GM21381 (cell line): ENCODE measurements at regions not wholly inside any gene's neighbourhood (a gene's known extent, or its start where the extent isn't known, plus 50 kb on each side); places are given as distances from the start of the nearest gene placed in this dataset.
"Not testable (repeated sequence)": the region's sequence is repeated elsewhere in the genome, so short reads cannot be mapped to it uniquely, and the experiment has no call there.

Source experiments
- ATAC-seq: cut with Tn5 transposase; IDR thresholded peaks from one replicate; pipeline ENCODE4 v1.9.1; 2021; ENCODE audit warnings: mild to moderate bottlenecking, moderate library complexity; ENCODE audit not compliant: unreplicated experiment

DNA sequence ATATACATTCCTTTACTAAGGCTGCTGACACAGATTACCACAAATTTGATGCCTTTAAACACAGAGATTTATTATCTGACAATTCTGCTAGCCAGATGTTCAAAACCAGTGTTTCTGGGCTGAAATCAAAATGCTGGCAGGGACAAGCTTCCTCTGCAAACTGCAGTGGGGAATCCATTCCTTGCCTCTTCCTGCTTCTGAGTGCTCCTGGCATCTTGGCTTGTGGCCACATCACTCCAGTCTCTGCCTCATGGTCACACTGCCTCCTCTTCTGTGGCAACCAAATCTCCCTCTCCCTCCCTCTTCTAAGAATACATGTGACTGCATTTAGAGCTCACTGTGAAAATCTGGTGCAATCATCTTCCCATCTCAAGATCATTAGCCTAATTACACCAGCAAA is 235.7 kb downstream of the TTC8 start:
- no peak for ATAC-seq

DNA sequence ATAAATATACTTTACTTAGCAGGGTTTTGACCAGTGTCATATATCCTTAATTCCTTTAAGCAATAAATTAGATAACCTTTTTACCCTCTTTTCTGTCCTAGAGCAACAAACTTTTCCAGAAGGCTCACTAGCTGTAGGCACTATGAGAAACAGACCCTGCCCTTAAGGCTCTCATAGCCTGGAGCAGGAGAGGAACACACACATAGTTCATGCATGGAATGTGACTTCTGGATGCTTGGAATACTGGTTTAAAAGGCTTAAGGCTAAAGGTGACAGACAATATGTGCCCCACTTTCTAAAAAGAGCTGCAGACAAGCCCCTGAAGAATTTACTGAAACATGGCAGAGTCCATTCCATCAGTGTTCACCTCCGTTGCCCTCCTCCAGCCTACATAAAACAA is 237.2 kb downstream of the TTC8 start:
- ATAC-seq: no peak

GRCh38 chr14:89065879-89066278 is 241.4 kb downstream of the TTC8 start:
- no peak for ATAC-seq

DNA sequence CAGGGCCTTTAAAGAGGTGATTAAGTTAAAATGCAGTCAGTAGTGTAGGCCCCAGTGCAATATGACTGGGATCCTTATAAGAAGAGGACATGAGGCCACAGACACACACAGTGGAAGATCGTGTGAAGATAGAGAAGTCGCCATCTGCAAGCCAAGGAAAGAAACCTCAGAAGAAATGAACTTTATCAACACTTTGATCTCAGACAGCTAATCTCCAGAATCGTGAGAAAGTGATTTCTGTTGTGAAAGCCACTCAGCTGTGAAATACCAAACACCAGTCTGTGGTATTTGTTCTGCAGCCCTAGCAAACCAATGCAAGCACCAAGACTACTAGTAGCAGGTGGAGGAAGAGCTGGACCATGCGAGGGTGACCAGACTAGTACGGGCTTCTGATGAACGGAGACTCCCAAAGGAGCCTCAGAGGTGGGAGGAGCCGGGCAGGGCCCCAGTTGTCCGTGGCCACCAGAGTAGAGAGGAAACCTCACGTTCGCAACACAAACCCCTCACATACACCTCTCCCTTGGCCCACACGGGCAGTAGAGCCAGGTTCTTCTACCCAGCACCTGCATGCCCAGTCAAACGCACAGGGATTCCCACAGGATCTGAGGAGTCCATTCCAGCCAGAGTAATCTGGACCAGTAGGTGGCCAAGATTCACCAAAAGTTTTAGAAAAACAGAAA is 243.0 kb downstream of the TTC8 start:
- ATAC-seq: no peak

DNA sequence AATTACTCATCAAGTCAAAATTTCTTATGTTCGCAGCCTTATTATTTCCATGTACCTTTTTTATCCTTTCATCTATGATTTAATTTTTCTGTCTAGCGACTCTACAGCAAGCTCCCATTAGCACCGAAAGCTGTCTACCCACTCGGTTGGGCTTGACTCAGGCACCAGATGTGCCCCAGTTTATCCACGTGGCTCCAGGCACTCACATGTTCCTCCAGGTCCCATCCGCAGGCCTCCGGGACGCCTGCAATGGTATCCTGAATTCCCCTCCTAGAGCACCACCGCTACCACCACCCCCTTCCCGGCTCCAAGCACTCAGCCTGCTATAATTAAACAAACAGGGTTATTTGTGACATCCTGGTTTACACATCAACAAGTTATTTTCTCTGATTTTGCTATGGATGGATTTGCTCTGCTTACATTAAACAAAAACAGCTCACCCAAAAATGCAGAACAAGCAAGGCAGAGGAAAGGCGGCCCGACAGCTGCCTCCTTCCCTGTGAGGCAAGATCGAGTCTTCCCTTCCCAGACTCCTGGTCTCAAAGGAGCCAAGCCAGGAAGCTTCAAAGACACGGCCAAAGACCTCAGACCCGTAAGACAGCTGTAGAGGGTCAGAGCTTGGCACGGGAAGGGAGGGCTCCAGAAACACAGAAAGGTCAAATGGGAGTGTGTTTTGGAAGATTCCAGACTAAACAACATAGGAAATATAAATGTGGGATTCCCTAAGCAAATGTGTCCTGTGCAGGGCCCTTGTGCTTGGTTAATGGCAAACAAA is 253.8 kb downstream of the TTC8 start:
- ATAC-seq: no peak

DNA sequence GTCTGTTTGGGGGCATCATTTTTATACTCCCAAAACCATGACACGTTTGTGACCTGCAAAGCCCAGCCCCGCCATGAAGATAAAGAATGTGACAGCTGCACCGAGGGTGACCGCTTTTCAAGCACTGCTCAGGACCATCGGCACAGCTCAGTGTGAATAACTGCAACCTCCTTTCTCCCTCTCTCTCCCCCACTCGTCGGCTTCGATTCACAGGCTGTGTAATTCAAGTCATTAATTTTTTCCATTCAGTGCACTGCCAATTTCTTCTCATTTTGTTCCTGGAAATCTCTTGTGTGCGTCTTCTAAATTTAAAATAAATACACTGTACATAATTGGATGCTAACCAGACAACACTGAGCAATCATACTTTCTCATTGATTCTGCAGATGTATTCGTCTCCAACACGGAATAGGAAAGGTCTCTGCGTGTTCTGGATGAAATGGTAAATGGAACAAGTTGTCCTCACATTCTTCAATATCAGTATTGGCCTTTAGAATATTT is 260.8 kb downstream of the TTC8 start:
- ATAC-seq: no peak

GRCh38 chr14:89085737-89086382 is 261.4 kb downstream of the TTC8 start:
- ATAC-seq: no peak

DNA sequence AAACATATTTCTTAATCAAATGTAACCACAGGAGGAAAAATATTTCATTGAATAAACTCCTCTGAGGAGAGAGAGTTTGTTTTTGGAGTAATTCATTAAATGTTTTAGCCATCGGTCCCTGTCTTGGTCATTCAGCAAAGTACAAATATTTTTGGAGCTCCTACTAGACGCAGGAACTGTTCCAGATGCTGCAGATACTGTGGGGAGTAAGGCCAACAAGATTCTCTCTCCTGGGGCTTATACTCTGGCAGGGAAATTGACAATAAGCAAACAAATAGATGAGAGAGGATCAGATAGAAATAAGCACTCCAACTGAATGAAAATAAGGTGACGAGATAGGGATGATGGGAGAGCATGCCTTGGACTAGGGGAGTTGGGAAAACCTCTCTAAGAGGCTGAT is 264.1 kb downstream of the TTC8 start:
- ATAC-seq: no peak

DNA sequence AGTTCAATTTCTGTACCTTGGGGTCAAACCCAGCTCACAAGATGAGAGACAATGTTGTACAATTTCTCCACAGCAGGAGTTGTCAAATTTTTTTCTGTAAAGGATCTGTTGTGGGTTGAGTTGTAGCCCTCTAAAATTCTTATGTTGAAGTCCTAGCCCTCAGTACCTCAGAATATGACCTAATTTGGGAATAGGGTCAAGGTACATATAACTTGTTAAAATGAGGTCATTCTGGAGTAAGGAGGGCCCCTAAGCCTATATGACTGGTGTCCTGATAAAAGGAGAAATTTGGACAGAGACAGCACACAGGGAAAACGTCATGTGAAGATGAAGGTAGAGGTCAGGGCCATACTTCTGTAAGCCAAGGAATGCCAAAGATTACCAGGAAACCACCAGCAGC is 264.9 kb downstream of the TTC8 start:
- no peak for ATAC-seq

DNA sequence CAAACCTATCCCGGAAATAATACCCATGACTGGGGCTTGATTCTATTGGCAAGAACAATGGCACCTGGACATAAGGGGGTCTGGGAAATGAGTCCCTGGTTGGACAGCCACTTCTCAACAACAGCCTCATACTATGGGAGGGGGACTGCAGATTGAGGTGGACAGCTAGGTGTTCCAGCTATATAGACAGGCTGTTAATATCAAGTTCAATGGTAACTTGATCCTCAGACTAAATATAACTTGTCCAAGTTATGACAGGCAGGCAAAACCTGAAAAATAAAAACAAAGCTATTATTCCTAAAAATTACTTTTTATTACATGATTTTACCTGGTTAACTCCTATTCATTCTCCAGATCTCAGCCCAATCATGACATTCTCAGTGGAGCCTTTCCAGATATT is 267.3 kb downstream of the TTC8 start:
- ATAC-seq: no peak

DNA sequence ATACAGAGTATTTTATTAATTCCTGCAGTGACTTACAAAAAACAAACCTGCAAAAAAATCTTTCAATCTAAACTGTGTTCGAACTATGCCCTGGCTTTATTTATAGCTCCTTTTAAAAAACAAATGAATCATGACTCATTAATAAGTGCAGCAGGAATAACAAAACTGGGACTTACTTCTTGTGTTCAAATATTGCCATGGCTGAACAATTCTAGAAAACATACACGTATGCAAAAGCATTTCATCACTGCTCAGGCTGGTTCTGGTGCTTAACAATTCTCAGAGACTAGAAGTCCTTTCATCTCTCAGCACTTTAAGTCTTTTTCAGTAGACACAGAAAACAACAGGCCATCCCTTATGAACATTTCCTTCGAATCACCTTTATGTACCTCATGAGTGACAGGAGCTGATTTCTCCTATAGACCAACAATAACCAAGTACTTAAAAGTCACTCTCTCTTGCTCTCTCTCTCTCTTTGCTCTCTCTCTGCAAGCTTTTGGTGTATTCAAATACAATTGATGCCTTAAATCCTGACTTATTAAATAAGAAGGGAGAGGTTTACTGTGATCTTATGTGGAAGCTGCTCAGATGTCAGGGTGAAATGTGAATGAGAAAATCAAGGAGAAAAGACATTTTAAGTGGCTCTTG is 268.8 kb downstream of the TTC8 start:
- no peak for ATAC-seq

- no peak for ATAC-seq
Measured at GRCh38 chr14:89095036-89095435, 270.6 kb downstream of the TTC8 start.

GRCh38 chr14:89096946-89097345 is 272.5 kb downstream of the TTC8 start:
- ATAC-seq: no peak

DNA sequence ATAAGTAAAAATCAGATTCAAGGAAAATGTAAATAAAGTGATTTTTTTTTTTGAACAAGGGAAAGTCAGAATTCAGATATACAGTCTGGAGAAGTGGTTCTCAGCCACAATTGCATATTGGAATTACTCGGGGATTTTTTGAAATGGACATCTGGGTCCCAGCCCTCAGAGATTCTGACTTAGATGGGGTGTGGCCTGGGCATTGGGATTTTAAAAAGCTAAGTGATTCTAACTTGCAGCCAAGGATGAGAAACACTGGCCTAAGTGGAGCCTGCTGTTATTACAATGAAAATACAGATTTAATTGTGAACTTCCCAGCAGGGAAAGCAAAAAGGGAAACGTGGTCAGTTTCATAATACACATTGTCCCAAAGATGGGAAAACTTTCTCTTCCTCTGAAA is 273.8 kb downstream of the TTC8 start:
- ATAC-seq: no peak

DNA sequence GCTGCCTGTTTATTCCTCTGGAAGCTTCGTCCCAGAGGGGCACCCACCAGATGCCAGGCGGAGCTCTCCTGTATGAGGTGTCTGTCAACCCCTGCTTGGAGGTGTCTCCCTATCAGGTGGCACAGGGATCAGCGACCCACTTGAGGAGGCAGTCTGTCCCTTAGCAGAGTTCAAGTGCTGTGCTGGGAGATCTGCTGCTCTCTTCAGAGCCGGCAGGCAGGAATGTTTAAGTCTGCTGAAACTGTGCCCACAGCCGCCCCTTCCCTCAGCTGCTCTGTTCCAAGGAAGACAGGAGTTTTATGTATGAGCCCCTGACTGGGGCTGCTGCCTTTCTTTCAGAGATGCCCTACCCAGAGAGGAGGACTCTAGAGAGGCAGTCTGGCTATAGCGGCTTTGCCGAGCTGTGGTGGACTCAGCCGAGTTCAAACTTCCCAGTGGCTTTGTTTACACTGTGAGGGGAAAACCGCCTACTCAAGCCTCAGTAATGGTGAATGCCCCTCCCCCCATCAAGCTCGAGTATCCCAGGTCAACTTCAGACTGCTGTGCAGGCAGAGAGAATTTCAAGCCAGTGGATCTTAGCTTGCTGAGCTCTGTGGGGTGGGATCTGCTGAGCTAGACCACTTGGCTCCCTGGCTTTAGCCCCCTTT is 279.8 kb downstream of the TTC8 start:
- not testable (repeated sequence) for ATAC-seq

DNA sequence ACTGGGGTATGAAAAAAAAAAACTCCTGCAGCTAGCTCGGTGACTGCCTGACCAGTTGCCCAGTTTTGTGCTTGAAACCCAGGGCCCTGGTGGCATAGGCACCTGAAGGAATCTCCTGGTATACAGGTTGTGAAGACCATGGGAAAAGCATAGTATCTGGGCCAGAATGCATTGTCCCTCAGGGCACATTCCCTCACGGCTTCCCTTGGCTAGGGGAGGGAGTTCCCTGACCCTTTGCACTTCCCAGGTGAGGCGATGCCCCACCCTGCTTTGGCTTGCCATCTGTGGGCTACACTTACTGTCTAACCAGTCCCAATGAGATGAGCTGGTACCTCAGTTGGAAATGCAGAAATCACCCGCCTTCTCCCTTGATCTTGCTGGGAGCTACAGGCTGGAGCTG is 280.4 kb downstream of the TTC8 start:
- ATAC-seq: not testable (repeated sequence)
